ENCODE measurements at regions not wholly inside any gene's neighbourhood (a gene's known extent, or its start where the extent isn't known, plus 50 kb on each side); places are given as distances from the start of the nearest gene placed in this dataset.

GRCh38 chr2:164126960-164127660 is 391.3 kb upstream of the FIGN start:
- H3K27me3 Mint-ChIP-seq, result no peaks in the 10 kb centered on the region
- DNase-seq, result no peak
- H3K27ac Mint-ChIP-seq, result no peak overlapping the region
- no peaks in the 10 kb centered on the region for H3K4me1 Mint-ChIP-seq
- peaks cover 6% of the 10 kb centered on the region for H3K9me3 Mint-ChIP-seq
- ATAC-seq, result no peak
- H3K36me3 Mint-ChIP-seq (ENCODE audit: low read depth), result no peaks in the 10 kb centered on the region
- H3K4me3 Mint-ChIP-seq, result no peak overlapping the region

- H3K4me3 Mint-ChIP-seq, result no peak overlapping the region
- ATAC-seq (no peak), DNase-seq (no peak)
- H3K27ac Mint-ChIP-seq, result no peak overlapping the region
- H3K27me3 Mint-ChIP-seq, result no peaks in the 10 kb centered on the region
- no peaks in the 10 kb centered on the region for H3K36me3 Mint-ChIP-seq (ENCODE audit: low read depth)
- H3K9me3 Mint-ChIP-seq, result no peaks in the 10 kb centered on the region
- H3K4me1 Mint-ChIP-seq, result no peaks in the 10 kb centered on the region
Observed at GRCh38 chr2:164115806-164116205, 380.0 kb upstream of the FIGN start.

DNA sequence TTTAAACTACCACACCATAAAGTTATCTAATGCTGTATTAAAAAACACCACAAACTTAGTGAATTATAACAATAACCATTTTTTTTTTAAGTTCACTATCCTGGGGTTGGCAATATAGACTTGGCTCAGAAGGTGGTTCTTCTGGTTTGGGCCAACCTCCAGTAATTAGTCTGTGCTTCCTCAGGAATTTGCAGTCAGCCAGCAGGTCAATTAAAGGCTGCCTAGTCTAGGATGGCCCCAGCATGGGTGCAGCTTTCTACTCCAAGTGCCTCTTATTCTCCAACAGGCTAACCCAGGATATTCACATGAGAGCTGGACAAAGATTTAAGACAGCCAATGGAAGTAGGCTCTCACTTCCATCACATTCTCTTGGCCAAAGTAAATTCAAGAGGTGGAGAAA is 379.1 kb upstream of the FIGN start:
- Mint-ChIP-seq H3K4me1 (no peaks in the 10 kb centered on the region), H3K27me3 (no peaks in the 10 kb centered on the region), H3K36me3 (ENCODE audit: low read depth) (no peaks in the 10 kb centered on the region), H3K27ac (no peak overlapping the region), H3K9me3 (no peaks in the 10 kb centered on the region), H3K4me3 (no peak overlapping the region)
- no peak for DNase-seq
- no peak for ATAC-seq

DNA sequence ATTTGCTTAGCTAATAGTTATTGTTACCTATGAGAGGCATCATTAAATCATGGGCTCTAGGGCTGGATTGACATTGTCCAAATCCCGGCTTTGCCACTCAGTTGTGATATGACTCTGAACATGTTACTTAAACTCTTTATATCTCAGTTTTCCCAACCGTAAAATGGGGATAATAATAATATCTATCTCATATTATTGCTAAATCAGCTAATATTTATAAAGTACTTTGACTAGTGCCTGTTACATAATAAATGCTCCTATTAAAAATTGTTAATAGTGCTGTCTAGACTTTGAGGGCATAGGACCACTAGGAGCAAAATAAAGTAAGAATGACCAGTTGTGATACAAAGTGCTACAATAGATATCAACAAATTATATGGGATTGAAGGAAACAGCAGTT is 376.3 kb upstream of the FIGN start:
- ATAC-seq (no peak), DNase-seq (no peak)
- H3K27ac Mint-ChIP-seq, result no peak overlapping the region
- H3K4me1 Mint-ChIP-seq, result no peaks in the 10 kb centered on the region
- no peak overlapping the region for H3K4me3 Mint-ChIP-seq
- H3K27me3 Mint-ChIP-seq, result no peaks in the 10 kb centered on the region
- no peaks in the 10 kb centered on the region for H3K36me3 Mint-ChIP-seq (ENCODE audit: low read depth)
- no peaks in the 10 kb centered on the region for H3K9me3 Mint-ChIP-seq

DNA sequence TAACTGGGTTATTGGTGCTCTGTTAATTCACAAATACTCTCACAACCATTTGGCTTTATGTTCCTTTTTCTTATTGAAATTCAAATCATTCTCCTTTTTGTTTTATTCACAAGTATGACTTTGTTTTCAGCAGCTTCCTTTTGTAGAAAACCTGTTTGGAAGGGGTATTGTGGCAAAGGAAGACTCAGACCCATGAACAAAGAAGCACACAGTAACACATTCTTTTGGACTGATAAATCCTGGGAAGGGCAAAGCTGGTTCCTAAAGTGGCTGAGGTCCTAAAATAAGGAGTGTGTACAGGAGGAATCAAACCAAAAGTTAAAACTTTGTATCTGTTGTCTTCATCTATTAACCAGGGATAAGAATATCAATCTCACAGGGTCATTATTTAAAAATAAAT is 374.7 kb upstream of the FIGN start:
- H3K27me3 Mint-ChIP-seq, result no peaks in the 10 kb centered on the region
- no peak for DNase-seq
- H3K4me3 Mint-ChIP-seq, result no peak overlapping the region
- no peaks in the 10 kb centered on the region for H3K4me1 Mint-ChIP-seq
- ATAC-seq, result no peak
- no peaks in the 10 kb centered on the region for H3K36me3 Mint-ChIP-seq (ENCODE audit: low read depth)
- no peak overlapping the region for H3K27ac Mint-ChIP-seq
- H3K9me3 Mint-ChIP-seq, result no peaks in the 10 kb centered on the region

DNA sequence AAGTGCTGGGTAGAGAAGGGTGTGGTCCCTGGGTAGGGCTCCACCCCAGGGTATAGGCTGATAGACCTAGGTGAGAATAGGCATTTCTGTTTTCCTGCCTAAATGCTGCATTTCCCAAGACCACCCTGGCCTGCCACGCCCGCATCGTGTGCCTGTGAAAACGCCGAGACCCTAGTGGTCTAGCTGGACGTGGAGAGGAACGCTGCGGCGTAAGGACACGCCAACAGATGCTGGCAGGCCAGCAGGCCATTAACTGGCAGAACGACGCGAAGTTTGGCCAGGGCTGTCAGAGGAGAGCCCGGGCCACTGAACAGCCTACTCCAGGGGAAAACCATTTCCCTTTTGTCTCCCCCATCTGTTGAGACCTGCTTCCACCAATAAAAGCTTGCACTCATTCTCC is 373.2 kb upstream of the FIGN start:
- no peaks in the 10 kb centered on the region for H3K4me1 Mint-ChIP-seq
- no peaks in the 10 kb centered on the region for H3K27me3 Mint-ChIP-seq
- no peak for ATAC-seq
- H3K9me3 Mint-ChIP-seq, result no peaks in the 10 kb centered on the region
- H3K4me3 Mint-ChIP-seq, result no peak overlapping the region
- H3K36me3 Mint-ChIP-seq (ENCODE audit: low read depth), result no peaks in the 10 kb centered on the region
- no peak overlapping the region for H3K27ac Mint-ChIP-seq
- DNase-seq, result no peak

GRCh38 chr2:164103271-164103670 is 367.5 kb upstream of the FIGN start:
- no peaks in the 10 kb centered on the region for H3K36me3 Mint-ChIP-seq (ENCODE audit: low read depth)
- H3K9me3 Mint-ChIP-seq, result peaks cover 13% of the 10 kb centered on the region
- H3K27me3 Mint-ChIP-seq, result no peaks in the 10 kb centered on the region
- H3K27ac Mint-ChIP-seq, result no peak overlapping the region
- DNase-seq, result no peak
- ATAC-seq, result no peak
- no peak overlapping the region for H3K4me3 Mint-ChIP-seq
- no peaks in the 10 kb centered on the region for H3K4me1 Mint-ChIP-seq

- Mint-ChIP-seq H3K27me3 (no peaks in the 10 kb centered on the region), H3K4me3 (no peak overlapping the region), H3K27ac (no peak overlapping the region), H3K36me3 (ENCODE audit: low read depth) (no peaks in the 10 kb centered on the region), H3K9me3 (peaks cover 13% of the 10 kb centered on the region), H3K4me1 (no peaks in the 10 kb centered on the region)
- ATAC-seq, result no peak
- DNase-seq, result no peak
Observed at GRCh38 chr2:164102366-164102765, 366.6 kb upstream of the FIGN start.

GRCh38 chr2:164091673-164092072 is 355.9 kb upstream of the FIGN start:
- no peak for ATAC-seq
- no peaks in the 10 kb centered on the region for H3K36me3 Mint-ChIP-seq (ENCODE audit: low read depth)
- H3K9me3 Mint-ChIP-seq, result peaks cover 9% of the 10 kb centered on the region
- no peaks in the 10 kb centered on the region for H3K27me3 Mint-ChIP-seq
- H3K4me1 Mint-ChIP-seq, result no peaks in the 10 kb centered on the region
- no peak for DNase-seq
- no peak overlapping the region for H3K27ac Mint-ChIP-seq
- no peak overlapping the region for H3K4me3 Mint-ChIP-seq

DNA sequence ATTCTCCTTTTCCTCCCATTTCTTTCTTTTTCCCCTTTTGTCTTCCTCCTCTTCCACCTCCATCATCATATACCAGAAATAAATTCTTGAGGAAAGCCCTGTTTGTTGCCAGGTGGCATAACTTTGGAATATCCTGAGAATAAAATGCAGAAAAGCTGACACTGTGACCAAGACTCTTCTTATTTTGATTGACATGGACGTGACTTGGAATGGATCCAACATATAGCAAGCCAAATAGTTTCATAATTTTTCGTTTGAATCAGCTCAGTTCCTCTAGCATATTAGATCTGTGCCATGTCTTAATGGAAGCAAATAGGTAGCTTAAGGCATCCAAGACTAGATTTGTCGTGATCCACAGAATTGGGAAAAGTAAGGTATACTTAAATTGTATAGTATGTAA is 354.7 kb upstream of the FIGN start:
- no peak for ATAC-seq
- H3K27me3 Mint-ChIP-seq, result no peaks in the 10 kb centered on the region
- H3K27ac Mint-ChIP-seq, result no peak overlapping the region
- no peak for DNase-seq
- no peaks in the 10 kb centered on the region for H3K4me1 Mint-ChIP-seq
- no peaks in the 10 kb centered on the region for H3K36me3 Mint-ChIP-seq (ENCODE audit: low read depth)
- H3K4me3 Mint-ChIP-seq, result no peak overlapping the region
- peaks cover 16% of the 10 kb centered on the region for H3K9me3 Mint-ChIP-seq

DNA sequence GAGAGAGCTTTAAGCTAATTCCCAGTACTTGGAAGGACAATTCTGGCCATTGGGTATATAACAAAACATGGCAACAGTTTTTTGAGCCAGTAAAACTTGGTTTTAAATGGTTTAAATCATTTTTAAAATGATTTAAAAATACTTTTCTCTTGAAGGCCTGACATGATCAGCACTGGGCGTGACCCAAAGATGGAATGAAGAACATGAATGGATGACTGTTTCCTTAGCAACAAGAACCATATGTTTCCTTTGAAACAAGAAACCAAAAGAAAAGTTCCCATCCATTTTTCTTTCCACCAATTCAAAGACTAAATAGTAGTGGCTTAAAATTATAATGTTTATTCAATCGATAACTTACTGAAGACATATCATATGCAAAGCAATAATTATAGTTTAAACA is 348.3 kb upstream of the FIGN start:
- Mint-ChIP-seq H3K27me3 (no peaks in the 10 kb centered on the region), H3K9me3 (peaks cover 11% of the 10 kb centered on the region), H3K4me1 (no peaks in the 10 kb centered on the region), H3K4me3 (no peak overlapping the region), H3K27ac (no peak overlapping the region), H3K36me3 (ENCODE audit: low read depth) (no peaks in the 10 kb centered on the region)
- DNase-seq (no peak), ATAC-seq (no peak)

DNA sequence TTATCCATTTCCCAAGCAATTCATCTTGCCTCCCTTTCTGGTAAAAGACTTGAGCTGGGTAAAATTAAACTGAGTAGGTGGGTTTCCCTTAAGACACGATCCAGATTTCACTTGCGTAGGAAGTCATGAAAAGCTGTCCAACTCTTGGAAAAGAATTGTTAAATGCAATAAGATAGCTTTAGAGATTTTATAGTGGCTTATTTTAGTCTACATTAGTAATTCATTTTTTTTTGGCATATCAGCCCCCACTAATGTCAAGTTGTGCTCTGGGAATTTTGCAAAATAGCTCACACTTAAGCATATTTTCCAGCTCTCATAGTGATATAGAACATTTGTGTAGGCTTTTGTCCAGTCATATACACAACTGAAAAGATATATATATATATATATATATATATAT is 344.7 kb upstream of the FIGN start:
- Mint-ChIP-seq H3K36me3 (ENCODE audit: low read depth) (no peaks in the 10 kb centered on the region), H3K4me1 (no peaks in the 10 kb centered on the region), H3K27ac (no peak overlapping the region), H3K4me3 (no peak overlapping the region), H3K27me3 (no peaks in the 10 kb centered on the region), H3K9me3 (no peaks in the 10 kb centered on the region)
- DNase-seq, result no peak
- no peak for ATAC-seq

DNA sequence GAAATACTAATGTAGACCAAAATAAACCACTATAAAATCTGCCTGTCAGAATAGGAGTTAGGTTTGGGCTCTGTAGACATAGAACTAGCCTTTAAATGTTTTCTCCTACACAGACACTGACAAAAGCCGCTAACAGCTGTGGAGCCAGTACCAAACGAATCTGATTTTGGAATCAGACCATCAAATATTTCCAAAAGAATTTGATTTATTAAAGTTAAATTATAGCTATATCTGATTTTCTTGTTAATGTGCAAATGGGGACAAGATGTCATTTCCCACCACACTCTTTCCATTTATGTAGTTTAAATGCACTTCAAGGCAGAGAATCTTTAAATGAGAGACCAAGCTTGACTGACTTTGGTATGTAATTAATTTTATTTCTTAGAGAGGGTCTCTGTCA is 343.4 kb upstream of the FIGN start:
- Mint-ChIP-seq H3K4me3 (no peak overlapping the region), H3K9me3 (no peaks in the 10 kb centered on the region), H3K4me1 (no peaks in the 10 kb centered on the region), H3K36me3 (ENCODE audit: low read depth) (no peaks in the 10 kb centered on the region), H3K27ac (no peak overlapping the region), H3K27me3 (no peaks in the 10 kb centered on the region)
- DNase-seq (no peak), ATAC-seq (no peak)

DNA sequence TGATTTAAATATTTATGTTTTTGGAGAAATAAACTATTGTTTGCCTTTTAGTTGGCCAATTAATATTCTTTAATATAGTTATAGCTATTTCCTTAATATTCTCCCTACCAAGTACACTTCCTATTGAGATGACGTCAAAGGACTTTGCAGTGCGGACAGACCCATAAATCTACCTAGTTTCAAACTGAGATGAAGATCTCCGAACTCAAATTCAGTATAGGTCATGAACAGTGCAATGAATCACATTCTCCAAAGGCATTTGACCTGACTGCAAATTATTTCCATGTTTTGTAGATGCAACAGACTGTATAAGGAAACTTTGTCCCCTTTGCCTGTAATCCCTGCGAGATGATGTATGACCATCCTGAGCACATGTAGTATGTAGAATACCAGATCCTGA is 342.6 kb upstream of the FIGN start:
- no peaks in the 10 kb centered on the region for H3K4me1 Mint-ChIP-seq
- H3K36me3 Mint-ChIP-seq (ENCODE audit: low read depth), result no peaks in the 10 kb centered on the region

GRCh38 chr2:164073101-164074074 is 337.6 kb upstream of the FIGN start:
- H3K27ac Mint-ChIP-seq, result no peak overlapping the region
- H3K36me3 Mint-ChIP-seq (ENCODE audit: low read depth), result no peaks in the 10 kb centered on the region
- no peaks in the 10 kb centered on the region for H3K27me3 Mint-ChIP-seq
- no peak overlapping the region for H3K4me3 Mint-ChIP-seq
- ATAC-seq, result no peak
- H3K9me3 Mint-ChIP-seq, result no peaks in the 10 kb centered on the region
- DNase-seq, result no peak
- no peaks in the 10 kb centered on the region for H3K4me1 Mint-ChIP-seq

More for the DNA sequence above, 342.6 kb upstream of the FIGN start:
- H3K9me3 Mint-ChIP-seq, result no peaks in the 10 kb centered on the region
- no peaks in the 10 kb centered on the region for H3K27me3 Mint-ChIP-seq
- H3K27ac Mint-ChIP-seq, result no peak overlapping the region
- ATAC-seq, result no peak
- no peak overlapping the region for H3K4me3 Mint-ChIP-seq
- DNase-seq, result no peak

All from activated naive CD8-positive, alpha-beta T cell treated with anti-CD3 and anti-CD28 coated beads, Interleukin-2, amount 50 U/mL, for 24 hours (primary cell).